Gastrocnemius medialis (tissue), 4 donors: ENCODE measurements at regions not wholly inside any gene's neighbourhood (a gene's known extent, or its start where the extent isn't known, plus 50 kb on each side); places are given as distances from the start of the nearest gene placed in this dataset.

Experiments used
- ATAC-seq, 2 donors: fragments of 150-250 bp; one replicate each; pipeline ENCODE4 v1.9.1; 2016
- DNase-seq, 2 donors: peaks; one replicate each; pipeline ENCODE4 v3.0.0-alpha.2; 2019
- H3K27ac ChIP-seq, 4 donors: fragments of 200-600 bp; sonication (generic); 1 replicate in 1 of 4; 2 replicates in 3 of 4; pipeline ENCODE4 v1.5.1; 2016 to 2018; ENCODE audit warnings: mild to moderate bottlenecking in 2 of 4, moderate library complexity in 1 of 4
- H3K27me3 ChIP-seq, 3 donors: fragments of 200-600 bp; sonication (generic) in 2 of 3; 1 replicate in 1 of 3; 2 replicates in 2 of 3; pipeline versions ENCODE4 v1.5.1 to v1.6.0; 2016 to 2019; ENCODE audit warnings: mild to moderate bottlenecking in 1 of 3, moderate library complexity in 1 of 3
- H3K36me3 ChIP-seq, 2 donors: fragments of 200-600 bp; sonication (generic) in 1 of 2; one replicate each; pipeline ENCODE4 v1.5.1; 2017 to 2018
- H3K4me1 ChIP-seq, 2 donors: fragments of 200-600 bp; sonication (generic) in 1 of 2; one replicate each; pipeline ENCODE4 v1.5.1; 2016 to 2017; ENCODE audit warnings: mild to moderate bottlenecking in 2 of 2
- H3K4me3 ChIP-seq, 4 donors: fragments of 200-600 bp; sonication (generic) in 3 of 4; 1 replicate in 1 of 4; 2 replicates in 3 of 4; pipeline ENCODE4 v1.5.1; 2016 to 2019; ENCODE audit warnings: mild to moderate bottlenecking in 2 of 4
- H3K9me3 ChIP-seq, 3 donors: fragments of 200-600 bp; sonication (generic) in 2 of 3; 1 replicate in 1 of 3; 2 replicates in 2 of 3; pipeline ENCODE4 v1.5.1; 2016 to 2019
- CTCF ChIP-seq, 5 experiments: fragments of 450-650 bp in 3 of 5; fragments of 200-600 bp in 2 of 5; sonication (generic) in 2 of 5; IDR thresholded peaks in 4 of 5; conservative IDR thresholded peaks in 1 of 5; 1 replicate in 4 of 5; 2 replicates in 1 of 5; pipeline ENCODE4 v1.5.1; 2016 to 2019; ENCODE audit warnings: antibody characterized with exemption in 5 of 5, mild to moderate bottlenecking in 3 of 5, moderate library complexity in 3 of 5
- POLR2A ChIP-seq, 2 donors: fragments of 450-650 bp; IDR thresholded peaks; one replicate each; pipeline ENCODE4 v1.6.1; 2017; ENCODE audit warnings: antibody characterized with exemption in 2 of 2, mild to moderate bottlenecking in 2 of 2, moderate library complexity in 2 of 2
- in situ Hi-C, 4 donors: fragments of 200-750 bp; cut with MboI; loops; one replicate each; pipeline versions ENCODE4 v1.15.0 to v1.8.0; 2017; ENCODE audit warnings: low sequenced_read_pairs in 4 of 4
- intact Hi-C: fragments of 100-400 bp; cut with DNase I; formaldehyde crosslinking; loops from one replicate; pipeline ENCODE4 v1.15.1; 2023; ENCODE audit warnings: low total_unique reads

- DNase-seq (no peak), ATAC-seq (no peak)
- TF ChIP-seq POLR2A (IDR thresholded peaks at IDR 0.05) (no peak), CTCF (IDR thresholded peaks at IDR 0.05 in 4 of 5, conservative IDR thresholded peaks at IDR 0.05 in 1 of 5) (no peak)
- Histone ChIP-seq H3K4me1 (no peaks in the 10 kb centered on the region), H3K36me3 (no peaks in the 10 kb centered on the region), H3K9me3 (no peaks in the 10 kb centered on the region), H3K27me3 (no peaks in the 10 kb centered on the region), H3K27ac (no peak overlapping the region), H3K4me3 (no peak overlapping the region)
- intact Hi-C loops, result no loop called here
- in situ Hi-C loops, result no loop called here
These were observed 793.7 kb upstream of the ARGLU1 start for GRCh38 chr13:107361666-107362065.

GRCh38 chr13:107360010-107360409, 792.1 kb upstream of the ARGLU1 start:
- ATAC-seq (no peak), DNase-seq (no peak)
- no peak overlapping the region for H3K27ac ChIP-seq
- no peak overlapping the region for H3K4me3 ChIP-seq
- H3K27me3 ChIP-seq, result no peaks in the 10 kb centered on the region
- TF ChIP-seq CTCF (IDR thresholded peaks at IDR 0.05 in 4 of 5, conservative IDR thresholded peaks at IDR 0.05 in 1 of 5) (no peak), POLR2A (IDR thresholded peaks at IDR 0.05) (no peak)
- intact Hi-C loops (no loop called here), in situ Hi-C loops (no loop called here)
- H3K9me3 ChIP-seq, result no peaks in the 10 kb centered on the region
- H3K36me3 ChIP-seq, result no peaks in the 10 kb centered on the region
- no peaks in the 10 kb centered on the region for H3K4me1 ChIP-seq

GRCh38 chr13:107358866-107359265, 790.9 kb upstream of the ARGLU1 start:
- Histone ChIP-seq H3K4me3 (no peak overlapping the region), H3K27me3 (no peaks in the 10 kb centered on the region), H3K9me3 (no peaks in the 10 kb centered on the region), H3K4me1 (no peaks in the 10 kb centered on the region), H3K36me3 (no peaks in the 10 kb centered on the region), H3K27ac (no peak overlapping the region)
- in situ Hi-C loops, result no loop called here
- ATAC-seq (no peak), DNase-seq (no peak)
- intact Hi-C loops, result no loop called here
- no peak for TF ChIP-seq POLR2A (IDR thresholded peaks at IDR 0.05)
- TF ChIP-seq CTCF (IDR thresholded peaks at IDR 0.05 in 4 of 5, conservative IDR thresholded peaks at IDR 0.05 in 1 of 5), result no peak

- TF ChIP-seq POLR2A (IDR thresholded peaks at IDR 0.05), result no peak
- TF ChIP-seq CTCF (IDR thresholded peaks at IDR 0.05 in 4 of 5, conservative IDR thresholded peaks at IDR 0.05 in 1 of 5), result no peak
- no peak overlapping the region for H3K4me3 ChIP-seq
- H3K27me3 ChIP-seq, result no peaks in the 10 kb centered on the region
- H3K9me3 ChIP-seq, result no peaks in the 10 kb centered on the region
- no peaks in the 10 kb centered on the region for H3K4me1 ChIP-seq
- intact Hi-C loops (no loop called here), in situ Hi-C loops (no loop called here)
- H3K27ac ChIP-seq, result no peak overlapping the region
- ATAC-seq (no peak), DNase-seq (no peak)
- no peaks in the 10 kb centered on the region for H3K36me3 ChIP-seq
These were observed 783.4 kb upstream of the ARGLU1 start for GRCh38 chr13:107351305-107351704.

- Histone ChIP-seq H3K9me3 (no peaks in the 10 kb centered on the region), H3K27me3 (no peaks in the 10 kb centered on the region), H3K27ac (no peak overlapping the region), H3K4me3 (no peak overlapping the region), H3K36me3 (no peaks in the 10 kb centered on the region), H3K4me1 (no peaks in the 10 kb centered on the region)
- DNase-seq (no peak), ATAC-seq (no peak)
- intact Hi-C loops, result no loop called here
- in situ Hi-C loops, result no loop called here
- no peak for TF ChIP-seq CTCF (IDR thresholded peaks at IDR 0.05 in 4 of 5, conservative IDR thresholded peaks at IDR 0.05 in 1 of 5)
- no peak for TF ChIP-seq POLR2A (IDR thresholded peaks at IDR 0.05)
These were observed 781.0 kb upstream of the ARGLU1 start for GRCh38 chr13:107348925-107349324.
